ENCODE measurements at regions not wholly inside any gene's neighbourhood (a gene's known extent, or its start where the extent isn't known, plus 50 kb on each side); places are given as distances from the start of the nearest gene placed in this dataset.

- DNase-seq (ENCODE audit: extremely low read depth, low read depth), result no peak
- no peak overlapping the region for H3K4me3 ChIP-seq (replicated peaks; ENCODE audit: low read depth, low read length)
- TF ChIP-seq CTCF (IDR thresholded peaks at IDR 0.05; ENCODE audit: low read depth, low read length, missing control alignments), result no peak
Observed at GRCh38 chr2:129880309-129880708, 99.2 kb upstream of the RAB6C start.

- no peak overlapping the region for H3K4me3 ChIP-seq (replicated peaks; ENCODE audit: low read depth, low read length)
- no peak for DNase-seq (ENCODE audit: extremely low read depth, low read depth)
- no peak for TF ChIP-seq CTCF (IDR thresholded peaks at IDR 0.05; ENCODE audit: low read depth, low read length, missing control alignments)
Observed at GRCh38 chr2:129880971-129881370, 98.5 kb upstream of the RAB6C start.

GRCh38 chr2:129881786-129882396 lies 97.6 kb upstream of the RAB6C start:
- no peak overlapping the region for H3K4me3 ChIP-seq (replicated peaks; ENCODE audit: low read depth, low read length)
- DNase-seq (ENCODE audit: extremely low read depth, low read depth), result no peak
- TF ChIP-seq CTCF (IDR thresholded peaks at IDR 0.05; ENCODE audit: low read depth, low read length, missing control alignments), result no peak

- DNase-seq (ENCODE audit: extremely low read depth, low read depth), result no peak
- no peak overlapping the region for H3K4me3 ChIP-seq (replicated peaks; ENCODE audit: low read depth, low read length)
- TF ChIP-seq CTCF (IDR thresholded peaks at IDR 0.05; ENCODE audit: low read depth, low read length, missing control alignments), result no peak
Observed at GRCh38 chr2:129882476-129882875, 97.0 kb upstream of the RAB6C start.

GRCh38 chr2:129883121-129883520 lies 96.3 kb upstream of the RAB6C start:
- H3K4me3 ChIP-seq (replicated peaks; ENCODE audit: low read depth, low read length), result no peak overlapping the region
- no peak for DNase-seq (ENCODE audit: extremely low read depth, low read depth)

GRCh38 chr2:129884221-129884786 lies 95.2 kb upstream of the RAB6C start:
- no peak overlapping the region for H3K4me3 ChIP-seq (replicated peaks; ENCODE audit: low read depth, low read length)
- no peak for DNase-seq (ENCODE audit: extremely low read depth, low read depth)
- no peak for TF ChIP-seq CTCF (IDR thresholded peaks at IDR 0.05; ENCODE audit: low read depth, low read length, missing control alignments)

More at GRCh38 chr2:129883121-129883520, 96.3 kb upstream of the RAB6C start:
- TF ChIP-seq CTCF (IDR thresholded peaks at IDR 0.05; ENCODE audit: low read depth, low read length, missing control alignments), result no peak

- H3K4me3 ChIP-seq (replicated peaks; ENCODE audit: low read depth, low read length), result no peak overlapping the region
- DNase-seq (ENCODE audit: extremely low read depth, low read depth), result no peak
- no peak for TF ChIP-seq CTCF (IDR thresholded peaks at IDR 0.05; ENCODE audit: low read depth, low read length, missing control alignments)
Observed at GRCh38 chr2:129885735-129886134, 93.7 kb upstream of the RAB6C start.
